Activated CD4-positive, alpha-beta T cell treated with anti-CD3 and anti-CD28 coated beads for 48 hours (primary cell): ENCODE measurements at regions not wholly inside any gene's neighbourhood (a gene's known extent, or its start where the extent isn't known, plus 50 kb on each side); places are given as distances from the start of the nearest gene placed in this dataset.
"Not testable (repeated sequence)": the region's sequence is repeated elsewhere in the genome, so short reads cannot be mapped to it uniquely, and the experiment has no call there.

Experiments used
- DNase-seq: peaks from one replicate; pipeline ENCODE4 v3.0.0-alpha.2; 2020

GRCh38 chr12:102726686-102727085, 190.4 kb downstream of the PAH start:
- no peak for DNase-seq

GRCh38 chr12:102722147-102722546, 194.9 kb downstream of the PAH start:
- DNase-seq = no peak

- no peak for DNase-seq
Observed at GRCh38 chr12:102708108-102708507, 208.9 kb downstream of the PAH start.

- peak; percentile 49 for DNase-seq
Observed at GRCh38 chr12:102702447-102703114, 214.5 kb downstream of the PAH start.

GRCh38 chr12:102696045-102696444, 215.7 kb upstream of the IGF1 start:
- no peak for DNase-seq

- no peak for DNase-seq
Observed at GRCh38 chr12:102694903-102695302, 214.5 kb upstream of the IGF1 start.

GRCh38 chr12:102691773-102692555, 211.6 kb upstream of the IGF1 start:
- DNase-seq = no peak

GRCh38 chr12:102690253-102690652, 209.9 kb upstream of the IGF1 start:
- no peak for DNase-seq

- no peak for DNase-seq
Observed at GRCh38 chr12:102689701-102690100, 209.3 kb upstream of the IGF1 start.

GRCh38 chr12:102687523-102687922, 207.2 kb upstream of the IGF1 start:
- DNase-seq = no peak

GRCh38 chr12:102685841-102686240, 205.5 kb upstream of the IGF1 start:
- DNase-seq = no peak

GRCh38 chr12:102685172-102685571, 204.8 kb upstream of the IGF1 start:
- no peak for DNase-seq

- no peak for DNase-seq
Observed at GRCh38 chr12:102682366-102683289, 202.3 kb upstream of the IGF1 start.

- no peak for DNase-seq
Observed at GRCh38 chr12:102681747-102682146, 201.4 kb upstream of the IGF1 start.

GRCh38 chr12:102681309-102681708, 200.9 kb upstream of the IGF1 start:
- DNase-seq = no peak

- no peak for DNase-seq
Observed at GRCh38 chr12:102680304-102680703, 199.9 kb upstream of the IGF1 start.

GRCh38 chr12:102676812-102677211, 196.4 kb upstream of the IGF1 start:
- no peak for DNase-seq

GRCh38 chr12:102675672-102676071, 195.3 kb upstream of the IGF1 start:
- DNase-seq = no peak

- DNase-seq = no peak
Observed at GRCh38 chr12:102673606-102674005, 193.2 kb upstream of the IGF1 start.

GRCh38 chr12:102672212-102672611, 191.8 kb upstream of the IGF1 start:
- DNase-seq = not testable (repeated sequence)

- no peak for DNase-seq
Observed at GRCh38 chr12:102669056-102669455, 188.7 kb upstream of the IGF1 start.

GRCh38 chr12:102666176-102666575, 185.8 kb upstream of the IGF1 start:
- DNase-seq = not testable (repeated sequence)

- DNase-seq = no peak
Observed at GRCh38 chr12:102659200-102659911, 179.0 kb upstream of the IGF1 start.
